ENCODE measurements at regions not wholly inside any gene's neighbourhood (a gene's known extent, or its start where the extent isn't known, plus 50 kb on each side); places are given as distances from the start of the nearest gene placed in this dataset.

DNA sequence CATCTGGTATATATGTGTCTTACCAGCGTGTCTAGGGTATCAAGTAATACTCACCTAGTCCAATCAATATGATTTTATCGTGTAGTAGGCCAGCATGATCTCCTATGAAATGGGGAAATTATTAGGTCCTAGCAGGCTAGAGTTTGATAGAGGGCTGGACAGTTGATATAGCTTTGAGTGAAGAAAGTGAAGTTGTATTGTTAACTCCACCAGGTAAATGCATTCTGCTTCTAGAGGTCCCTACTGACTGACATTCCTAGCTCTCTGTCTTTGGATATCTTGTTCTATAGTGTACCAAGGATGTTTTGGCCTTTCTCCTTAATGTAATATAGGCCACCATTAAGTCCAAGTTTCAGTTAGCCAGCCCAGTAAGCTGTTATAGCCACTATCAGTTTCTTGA lies 97.4 kb downstream of the EBNA1BP2 start:
- TF ChIP-seq CTCF (IDR thresholded peaks at IDR 0.05 in 4 of 5, conservative IDR thresholded peaks at IDR 0.05 in 1 of 5) (no peak), POLR2A (IDR thresholded peaks at IDR 0.05) (no peak)

All from gastrocnemius medialis (tissue), 4 donors.